PC-3 (cell line): ENCODE measurements at regions not wholly inside any gene's neighbourhood (a gene's known extent, or its start where the extent isn't known, plus 50 kb on each side); places are given as distances from the start of the nearest gene placed in this dataset.

Experiments
- ATAC-seq: fragments of 200-7000 bp; cut with Tn5 transposase; 2 replicates; pipeline ENCODE4 v1.9.1; 2020; ENCODE audit warnings: mild to moderate bottlenecking, moderate library complexity
- BruUV-seq: library from RNA; stranded (reverse); fragments of 400-500 nt; replicated peaks from 2 replicates; lab custom pipeline; 2021; lab: Mats Ljungman, UMichigan
- CTCF ChIA-PET: fragments of 300-600 bp; sonication (Branson Sonifier 250); formaldehyde crosslinking; loops from one replicate; lab custom pipeline; 2022; ENCODE audit warnings: antibody characterized with exemption; lab: Charles Lee
- POLR2A ChIA-PET: fragments of 300-600 bp; sonication (Branson Sonifier 250); formaldehyde crosslinking; loops from one replicate; lab custom pipeline; 2022; ENCODE audit warnings: antibody characterized with exemption; ENCODE audit not compliant: unreplicated experiment; lab: Charles Lee
- DNase-seq: peaks from one replicate; pipeline ENCODE4 v3.0.0-alpha.2; 2015
- H2AFZ ChIP-seq: fragments of 300-600 bp; sonication (generic); 2 replicates; pipeline ENCODE4 v1.6.0; 2016; ENCODE audit warnings: antibody characterized with exemption, low read length
- H3F3A ChIP-seq: fragments of 300-600 bp; sonication (generic); one replicate; pipeline ENCODE4 v1.6.0; 2017; ENCODE audit warnings: antibody characterized with exemption, low read length, control low read depth, mild to moderate bottlenecking; ENCODE audit not compliant: unreplicated experiment
- H3K27ac ChIP-seq: fragments of 300-600 bp; sonication (generic); 2 replicates; pipeline ENCODE4 v1.5.1; 2016; ENCODE audit warnings: mild to moderate bottlenecking, low read length
- H3K27me3 ChIP-seq: fragments of 300-600 bp; sonication (generic); 2 replicates; pipeline ENCODE4 v1.6.1; 2016; ENCODE audit warnings: low read length, mixed read lengths
- H3K36me3 ChIP-seq: fragments of 300-600 bp; sonication (generic); 2 replicates; pipeline ENCODE4 v1.6.1; 2016; ENCODE audit warnings: low read depth, mixed run types, low read length, mixed read lengths
- H3K4me1 ChIP-seq: fragments of 300-600 bp; sonication (generic); 2 replicates; pipeline ENCODE4 v1.5.1; 2016; ENCODE audit warnings: low read length; ENCODE audit not compliant: insufficient read depth
- H3K4me2 ChIP-seq: fragments of 300-600 bp; sonication (generic); 2 replicates; pipeline ENCODE4 v1.6.0; 2016; ENCODE audit warnings: low read length
- H3K4me3 ChIP-seq: fragments of 300-600 bp; sonication (generic); 2 replicates; pipeline ENCODE4 v1.5.1; 2016; ENCODE audit warnings: mild to moderate bottlenecking, low read length, mixed read lengths
- H3K79me2 ChIP-seq: fragments of 300-600 bp; sonication (generic); 2 replicates; pipeline ENCODE4 v1.6.1; 2017; ENCODE audit warnings: low read length, mixed read lengths
- H3K9ac ChIP-seq: fragments of 300-600 bp; sonication (generic); 2 replicates; pipeline ENCODE4 v1.6.0; 2016; ENCODE audit warnings: mild to moderate bottlenecking, low read length
- H3K9me2 ChIP-seq: fragments of 300-600 bp; sonication (generic); replicated peaks from 2 replicates; pipeline ENCODE4 v1.6.1; 2016; ENCODE audit warnings: mixed run types, low read length, mixed read lengths
- H3K9me3 ChIP-seq: fragments of 300-600 bp; sonication (generic); 2 replicates; pipeline ENCODE4 v1.6.1; 2016; ENCODE audit warnings: low read length, mixed read lengths
- H4K20me1 ChIP-seq: fragments of 300-600 bp; sonication (generic); 2 replicates; pipeline ENCODE4 v1.6.1; 2016; ENCODE audit warnings: low read length, mixed read lengths
- CTCF ChIP-seq: fragments of 300-600 bp; sonication (generic); conservative IDR thresholded peaks from 2 replicates; pipeline ENCODE4 v1.5.1; 2017; ENCODE audit warnings: antibody characterized with exemption, low read depth, mild to moderate bottlenecking, low read length
- EZH2 ChIP-seq: fragments of 300-600 bp; sonication (generic); IDR thresholded peaks from one replicate; pipeline ENCODE4 v1.6.1; 2017; ENCODE audit warnings: antibody characterized with exemption, mild to moderate bottlenecking, low read length; ENCODE audit not compliant: unreplicated experiment
- EZH2phosphoT487 ChIP-seq: fragments of 300-600 bp; sonication (generic); IDR thresholded peaks from 2 replicates; pipeline ENCODE4 v1.6.1; 2018; ENCODE audit warnings: mild to moderate bottlenecking, antibody characterized with exemption, low read length, borderline replicate concordance
- intact Hi-C: fragments of 100-400 bp; cut with micrococcal nuclease; formaldehyde crosslinking; loops from 2 replicates; pipeline ENCODE4 v1.9.0; 2023

- intact Hi-C loops = no loop called here
- H3F3A ChIP-seq = no peaks in the 10 kb centered on the region
- no peaks in the 10 kb centered on the region for H3K9me2 ChIP-seq
- no peak overlapping the region for H3K9ac ChIP-seq
- H3K79me2 ChIP-seq = no peaks in the 10 kb centered on the region
- H3K4me3 ChIP-seq = no peak overlapping the region
- no peak for TF ChIP-seq CTCF
- TF ChIP-seq EZH2 = no peak
- no peak for TF ChIP-seq EZH2phosphoT487
- no peaks in the 10 kb centered on the region for H3K9me3 ChIP-seq
- H4K20me1 ChIP-seq = no peaks in the 10 kb centered on the region
- ChIA-PET CTCF (no interaction called here), POLR2A (no interaction called here)
- H3K4me2 ChIP-seq = no peak overlapping the region
- no peaks in the 10 kb centered on the region for H3K4me1 ChIP-seq
- H3K27ac ChIP-seq = no peak overlapping the region
- no peaks in the 10 kb centered on the region for H3K27me3 ChIP-seq
- BruUV-seq = no TSS peak
- no peaks in the 10 kb centered on the region for H3K36me3 ChIP-seq
- H2AFZ ChIP-seq = no peak overlapping the region
- DNase-seq (no peak), ATAC-seq (no peak)
Measured at GRCh38 chr5:159489779-159490178, 159.5 kb upstream of the IL12B start.

- Histone ChIP-seq H3K4me3 (no peak overlapping the region), H3K9ac (no peak overlapping the region), H2AFZ (no peak overlapping the region), H3F3A (no peaks in the 10 kb centered on the region), H3K4me2 (no peak overlapping the region), H3K79me2 (no peaks in the 10 kb centered on the region), H3K27ac (no peak overlapping the region), H4K20me1 (no peaks in the 10 kb centered on the region), H3K27me3 (no peaks in the 10 kb centered on the region), H3K9me3 (no peaks in the 10 kb centered on the region), H3K9me2 (no peaks in the 10 kb centered on the region), H3K4me1 (no peaks in the 10 kb centered on the region), H3K36me3 (no peaks in the 10 kb centered on the region)
- CTCF ChIA-PET = no interaction called here
- TF ChIP-seq EZH2phosphoT487 (no peak), EZH2 (no peak), CTCF (no peak)
- intact Hi-C loops = no loop called here
- DNase-seq (no peak), ATAC-seq (no peak)
- POLR2A ChIA-PET = no interaction called here
- BruUV-seq = no TSS peak
Measured at GRCh38 chr5:159490507-159490906, 160.2 kb upstream of the IL12B start.

GRCh38 chr5:159493696-159494095 lies 163.4 kb upstream of the IL12B start:
- ATAC-seq (no peak), DNase-seq (no peak)
- BruUV-seq = no TSS peak
- TF ChIP-seq CTCF (no peak), EZH2 (no peak), EZH2phosphoT487 (no peak)
- H3K9me3 ChIP-seq = no peaks in the 10 kb centered on the region
- H3K9ac ChIP-seq = no peak overlapping the region
- H3K36me3 ChIP-seq = no peaks in the 10 kb centered on the region
- intact Hi-C loops = no loop called here
- no peaks in the 10 kb centered on the region for H3F3A ChIP-seq
- no peaks in the 10 kb centered on the region for H4K20me1 ChIP-seq
- no peaks in the 10 kb centered on the region for H3K27me3 ChIP-seq
- no peak overlapping the region for H3K4me3 ChIP-seq
- no peaks in the 10 kb centered on the region for H3K4me1 ChIP-seq
- CTCF ChIA-PET = no interaction called here
- H3K79me2 ChIP-seq = no peaks in the 10 kb centered on the region
- H3K27ac ChIP-seq = no peak overlapping the region
- POLR2A ChIA-PET = no interaction called here
- no peak overlapping the region for H3K4me2 ChIP-seq
- no peaks in the 10 kb centered on the region for H3K9me2 ChIP-seq
- no peak overlapping the region for H2AFZ ChIP-seq
